Tibial nerve (tissue), 4 donors: ENCODE measurements at regions not wholly inside any gene's neighbourhood (a gene's known extent, or its start where the extent isn't known, plus 50 kb on each side); places are given as distances from the start of the nearest gene placed in this dataset.

Experiments used
- CTCF ChIP-seq, 5 experiments: fragments of 200-600 bp in 3 of 5; fragments of 450-650 bp in 2 of 5; sonication (generic) in 3 of 5; IDR thresholded peaks; one replicate each; pipeline ENCODE4 v1.5.1; 2016 to 2019; ENCODE audit warnings: antibody characterized with exemption in 5 of 5, mild to moderate bottlenecking in 3 of 5, moderate library complexity in 2 of 5
- EP300 ChIP-seq, 2 donors: sonication (generic); formaldehyde crosslinking; IDR thresholded peaks; one replicate each; pipeline ENCODE4 v1.6.1; 2017; ENCODE audit warnings: antibody characterized with exemption in 2 of 2, mild to moderate bottlenecking in 1 of 2
- POLR2A ChIP-seq, 2 donors: fragments of 450-650 bp; IDR thresholded peaks; one replicate each; pipeline ENCODE4 v1.6.1; 2017; ENCODE audit warnings: antibody characterized with exemption in 2 of 2, mild to moderate bottlenecking in 2 of 2, moderate library complexity in 2 of 2

GRCh38 chrX:69037786-69038185, 127.5 kb downstream of the PJA1 start:
- TF ChIP-seq CTCF (IDR thresholded peaks at IDR 0.05) (no peak), POLR2A (IDR thresholded peaks at IDR 0.05) (no peak), EP300 (IDR thresholded peaks at IDR 0.05) (no peak)
